Endothelial cell of umbilical vein (primary cell): ENCODE measurements at regions not wholly inside any gene's neighbourhood (a gene's known extent, or its start where the extent isn't known, plus 50 kb on each side); places are given as distances from the start of the nearest gene placed in this dataset.

Source experiments
- BruUV-seq: library from RNA; stranded (reverse); fragments of 400-500 nt; replicated peaks from 2 replicates; lab custom pipeline; 2021; lab: Mats Ljungman, UMichigan
- CTCF ChIA-PET: fragments of 300-600, 350-600 bp; sonication (Branson Sonifier 250); formaldehyde crosslinking; loops from one replicate; lab custom pipeline; 2021; ENCODE audit warnings: antibody characterized with exemption, inconsistent platforms; lab: Charles Lee
- POLR2A ChIA-PET: fragments of 300-600, 350-600 bp; sonication (Branson Sonifier 250); formaldehyde crosslinking; loops from one replicate; lab custom pipeline; 2021; ENCODE audit warnings: antibody characterized with exemption, inconsistent platforms; lab: Charles Lee
- DNase-seq: peaks from one replicate; pipeline ENCODE4 v3.0.0-alpha.2; 2011; ENCODE audit warnings: low read depth, low spot score
- FAIRE-seq: peaks from 2 replicates; lab custom pipeline; 2011; peaks lifted over from hg19 to GRCh38; lab: Jason Lieb, UNC
- H2AFZ ChIP-seq: 2 replicates; pipeline ENCODE4 v1.6.0; 2012; ENCODE audit warnings: low read depth, low read length, control low read depth, inconsistent platforms
- H3K27ac ChIP-seq: 2 replicates; pipeline ENCODE4 v1.5.1; 2011; ENCODE audit warnings: low read depth, mild to moderate bottlenecking, control low read depth, low read length, moderate library complexity; ENCODE audit not compliant: insufficient read depth
- H3K27me3 ChIP-seq, 2 experiments: 2 replicates each; pipeline versions ENCODE4 v1.6.0 to v1.6.1; 2011; ENCODE audit warnings: low read length in 2 of 2, mixed read lengths in 1 of 2; ENCODE audit not compliant: control insufficient read depth in 2 of 2, insufficient read depth in 2 of 2
- H3K36me3 ChIP-seq, 2 experiments: 2 replicates in 1 of 2; 3 replicates in 1 of 2; pipeline ENCODE4 v1.5.1; 2011; ENCODE audit warnings: low read length in 2 of 2, mild to moderate bottlenecking in 1 of 2, moderate library complexity in 1 of 2; ENCODE audit not compliant: control insufficient read depth in 2 of 2, insufficient read depth in 2 of 2; ENCODE audit errors: extremely low read depth in 1 of 2
- H3K4me1 ChIP-seq: 3 replicates; pipeline ENCODE4 v1.5.1; 2011; ENCODE audit warnings: mild to moderate bottlenecking, low read length; ENCODE audit not compliant: control insufficient read depth, insufficient read depth; ENCODE audit errors: extremely low read depth
- H3K4me2 ChIP-seq: 2 replicates; pipeline ENCODE4 v1.6.1; 2011; ENCODE audit warnings: low read length, control low read depth, mixed read lengths; ENCODE audit not compliant: insufficient read depth
- H3K4me3 ChIP-seq, 3 experiments: fragments of 200-600 bp in 1 of 3; sonication (generic), shearing (Covaris generic) in 1 of 3; replicated peaks in 1 of 3; 2 replicates each; pipeline ENCODE4 v1.5.1; 2011 to 2016; ENCODE audit warnings: control low read depth in 3 of 3, low read length in 3 of 3, mild to moderate bottlenecking in 2 of 3, inconsistent platforms in 1 of 3, low read depth in 1 of 3, moderate library complexity in 1 of 3; ENCODE audit not compliant: insufficient read depth in 1 of 3
- H3K79me2 ChIP-seq: 2 replicates; pipeline ENCODE4 v1.6.0; 2012; ENCODE audit warnings: low read length, inconsistent platforms; ENCODE audit not compliant: control insufficient read depth, insufficient read depth
- H3K9ac ChIP-seq: replicated peaks from 2 replicates; pipeline ENCODE3; 2011; ENCODE audit warnings: low read length, control low read depth; ENCODE audit not compliant: insufficient read depth; ENCODE audit errors: extremely low read depth
- H3K9me1 ChIP-seq: replicated peaks from 3 replicates; pipeline ENCODE4 v1.6.0; 2011; ENCODE audit warnings: mild to moderate bottlenecking, low read length; ENCODE audit not compliant: control insufficient read depth, insufficient read depth; ENCODE audit errors: extremely low read depth
- H3K9me3 ChIP-seq: replicated peaks from 2 replicates; pipeline ENCODE4 v1.5.1; 2012; ENCODE audit warnings: low read length, inconsistent platforms; ENCODE audit not compliant: control insufficient read depth, insufficient read depth
- H4K20me1 ChIP-seq: replicated peaks from 2 replicates; pipeline ENCODE3; 2011; ENCODE audit warnings: mild to moderate bottlenecking, low read length; ENCODE audit not compliant: control insufficient read depth, insufficient read depth; ENCODE audit errors: extremely low read depth
- FOS ChIP-seq: IDR thresholded peaks from 2 replicates; pipeline ENCODE4 v1.6.1; 2011; ENCODE audit warnings: mild to moderate bottlenecking, low read length, moderate library complexity, borderline replicate concordance; ENCODE audit not compliant: insufficient read depth
- POLR2A ChIP-seq: IDR thresholded peaks from 2 replicates; pipeline ENCODE4 v1.6.1; 2012; ENCODE audit warnings: low read depth, mild to moderate bottlenecking, control low read depth, low read length
- dilution Hi-C: fragments of 300-500 bp; cut with MboI; formaldehyde crosslinking; loops from one replicate; pipeline ENCODE4 v1.15.0; 2019; ENCODE audit warnings: low sequenced_read_pairs; ENCODE audit not compliant: extremely low pct_ligation_motif_present
- intact Hi-C: fragments of 100-400 bp; cut with micrococcal nuclease; formaldehyde crosslinking; loops from one replicate; pipeline ENCODE4 v1.10.0; 2022

GRCh38 chr16:59190731-59191130 is 456.6 kb upstream of the GOT2 start:
- Histone ChIP-seq H3K79me2 (no peaks in the 10 kb centered on the region), H3K4me3 (no peak overlapping the region), H3K9me3 (no peaks in the 10 kb centered on the region), H2AFZ (no peak overlapping the region), H3K9me1 (no peaks in the 10 kb centered on the region), H3K27me3 (no peaks in the 10 kb centered on the region), H3K4me1 (peaks cover 6% of the 10 kb centered on the region), H3K36me3 (no peaks in the 10 kb centered on the region), H3K4me2 (no peak overlapping the region), H3K9ac (no peak overlapping the region), H4K20me1 (no peaks in the 10 kb centered on the region), H3K27ac (no peak overlapping the region)
- DNase-seq = no peak
- BruUV-seq = no TSS peak
- FAIRE-seq = no peak
- no peak for TF ChIP-seq FOS
- no peak for TF ChIP-seq POLR2A
- dilution Hi-C loops (no loop called here), intact Hi-C loops (loop anchor here (5.0 to 10.0 kb wide), 3 partner anchors 287 to 1014 kb away; no protein-coding TSS in a partner anchor)
- ChIA-PET POLR2A (no interaction called here), CTCF (no interaction called here)

- Histone ChIP-seq H3K27ac (no peak overlapping the region), H4K20me1 (no peaks in the 10 kb centered on the region), H2AFZ (no peak overlapping the region), H3K4me2 (no peak overlapping the region), H3K36me3 (no peaks in the 10 kb centered on the region), H3K27me3 (no peaks in the 10 kb centered on the region), H3K9ac (no peak overlapping the region), H3K9me1 (no peaks in the 10 kb centered on the region), H3K79me2 (no peaks in the 10 kb centered on the region), H3K9me3 (no peaks in the 10 kb centered on the region), H3K4me1 (no peaks in the 10 kb centered on the region), H3K4me3 (no peak overlapping the region)
- ChIA-PET CTCF (no interaction called here), POLR2A (no interaction called here)
- intact Hi-C loops = no loop called here
- no TSS peak for BruUV-seq
- no peak for FAIRE-seq
- no peak for DNase-seq
- no peak for TF ChIP-seq FOS
- dilution Hi-C loops = no loop called here
Observed at GRCh38 chr16:59188029-59188428, 453.9 kb upstream of the GOT2 start.
